Activated CD4-positive, alpha-beta memory T cell treated with anti-CD3 and anti-CD28 coated beads for 36 hours (primary cell): ENCODE measurements at regions not wholly inside any gene's neighbourhood (a gene's known extent, or its start where the extent isn't known, plus 50 kb on each side); places are given as distances from the start of the nearest gene placed in this dataset.

ENCODE experiments used
- CTCF ChIA-PET: fragments of 350-600 bp; sonication (Branson Sonifier 250); formaldehyde crosslinking; loops from one replicate; lab custom pipeline; 2021; ENCODE audit warnings: antibody characterized with exemption, inconsistent platforms; lab: Charles Lee
- POLR2A ChIA-PET: fragments of 350-600 bp; sonication (Branson Sonifier 250); formaldehyde crosslinking; loops from one replicate; lab custom pipeline; 2021; ENCODE audit warnings: antibody characterized with exemption; lab: Charles Lee
- DNase-seq: peaks from one replicate; pipeline ENCODE4 v3.0.0-alpha.2; 2020
- H3K27ac Mint-ChIP-seq: one replicate; pipeline ENCODE4 v1.8.0; 2021; ENCODE audit warnings: mixed read lengths
- H3K27me3 Mint-ChIP-seq: one replicate; pipeline ENCODE4 v1.8.0; 2021; ENCODE audit warnings: mixed read lengths
- H3K36me3 Mint-ChIP-seq: one replicate; pipeline ENCODE4 v1.8.0; 2021; ENCODE audit warnings: mixed read lengths
- H3K4me1 Mint-ChIP-seq: one replicate; pipeline ENCODE4 v1.8.0; 2021; ENCODE audit warnings: low read depth, mixed read lengths
- H3K4me3 Mint-ChIP-seq: one replicate; pipeline ENCODE4 v1.8.0; 2021; ENCODE audit warnings: mild to moderate bottlenecking, mixed read lengths
- H3K9me3 Mint-ChIP-seq: one replicate; pipeline ENCODE4 v1.8.0; 2021; ENCODE audit warnings: mixed read lengths
- intact Hi-C: fragments of 100-400 bp; cut with micrococcal nuclease; formaldehyde crosslinking; loops from one replicate; pipeline ENCODE4 v1.15.1; 2023

- DNase-seq = no peak
- CTCF ChIA-PET = interaction anchor here (1.2 kb wide), 1 partner anchor 10 kb away, joined by 3 read pairs; no protein-coding TSS in a partner anchor
- H3K4me1 Mint-ChIP-seq = no peaks in the 10 kb centered on the region
- no peaks in the 10 kb centered on the region for H3K36me3 Mint-ChIP-seq
- POLR2A ChIA-PET = no interaction called here
- no peak overlapping the region for H3K4me3 Mint-ChIP-seq
- no peaks in the 10 kb centered on the region for H3K27me3 Mint-ChIP-seq
- intact Hi-C loops = no loop called here
- H3K27ac Mint-ChIP-seq = no peak overlapping the region
- H3K9me3 Mint-ChIP-seq = peaks cover 6% of the 10 kb centered on the region
Measured at GRCh38 chr4:180028682-180029081, 2214.5 kb upstream of the TENM3 start.

GRCh38 chr4:180031330-180031729, 2211.9 kb upstream of the TENM3 start:
- intact Hi-C loops = no loop called here
- ChIA-PET POLR2A (no interaction called here), CTCF (no interaction called here)
- no peak overlapping the region for H3K27ac Mint-ChIP-seq
- H3K4me1 Mint-ChIP-seq = no peaks in the 10 kb centered on the region
- DNase-seq = no peak
- peaks cover 9% of the 10 kb centered on the region for H3K9me3 Mint-ChIP-seq
- no peaks in the 10 kb centered on the region for H3K36me3 Mint-ChIP-seq
- no peak overlapping the region for H3K4me3 Mint-ChIP-seq
- H3K27me3 Mint-ChIP-seq = no peaks in the 10 kb centered on the region

DNA sequence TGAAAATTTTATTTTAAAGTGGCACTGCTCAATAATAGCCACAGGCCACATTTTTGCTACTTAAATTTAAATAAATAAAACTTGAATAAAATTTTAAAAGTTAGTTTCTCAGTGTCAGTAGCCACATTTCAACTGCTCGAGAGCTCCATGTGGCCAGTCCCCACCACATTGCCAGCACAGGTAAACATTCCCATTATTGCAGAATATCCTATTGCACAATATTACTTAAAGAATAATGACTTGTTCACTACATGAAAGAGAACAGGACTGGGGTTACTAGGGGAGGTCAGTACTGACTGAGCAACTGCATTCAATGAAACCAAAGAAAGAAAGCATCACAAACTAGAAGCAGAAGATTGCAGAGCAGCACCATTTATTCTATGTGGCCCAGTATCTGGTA, 2201.6 kb upstream of the TENM3 start:
- Mint-ChIP-seq H3K27ac (no peak overlapping the region), H3K4me3 (no peak overlapping the region), H3K9me3 (peaks cover 19% of the 10 kb centered on the region), H3K27me3 (no peaks in the 10 kb centered on the region), H3K36me3 (no peaks in the 10 kb centered on the region), H3K4me1 (no peaks in the 10 kb centered on the region)
- intact Hi-C loops = no loop called here
- DNase-seq = no peak
- ChIA-PET CTCF (no interaction called here), POLR2A (no interaction called here)

GRCh38 chr4:180052629-180053028, 2190.6 kb upstream of the TENM3 start:
- intact Hi-C loops = no loop called here

GRCh38 chr4:180054291-180054690, 2188.9 kb upstream of the TENM3 start:
- POLR2A ChIA-PET = no interaction called here
- H3K27me3 Mint-ChIP-seq = peaks cover 25% of the 10 kb centered on the region

More at GRCh38 chr4:180052629-180053028, 2190.6 kb upstream of the TENM3 start:
- CTCF ChIA-PET = no interaction called here
- no peak overlapping the region for H3K4me3 Mint-ChIP-seq
- H3K4me1 Mint-ChIP-seq = peaks cover 2% of the 10 kb centered on the region
- DNase-seq = no peak
- no peak overlapping the region for H3K27ac Mint-ChIP-seq
- H3K27me3 Mint-ChIP-seq = peaks cover 19% of the 10 kb centered on the region
- peaks cover 3% of the 10 kb centered on the region for H3K36me3 Mint-ChIP-seq
- peaks cover 3% of the 10 kb centered on the region for H3K9me3 Mint-ChIP-seq
- POLR2A ChIA-PET = interaction anchor here (0.8 kb wide), 1 partner anchor 175 kb away, joined by 3 read pairs; no protein-coding TSS in a partner anchor

DNA sequence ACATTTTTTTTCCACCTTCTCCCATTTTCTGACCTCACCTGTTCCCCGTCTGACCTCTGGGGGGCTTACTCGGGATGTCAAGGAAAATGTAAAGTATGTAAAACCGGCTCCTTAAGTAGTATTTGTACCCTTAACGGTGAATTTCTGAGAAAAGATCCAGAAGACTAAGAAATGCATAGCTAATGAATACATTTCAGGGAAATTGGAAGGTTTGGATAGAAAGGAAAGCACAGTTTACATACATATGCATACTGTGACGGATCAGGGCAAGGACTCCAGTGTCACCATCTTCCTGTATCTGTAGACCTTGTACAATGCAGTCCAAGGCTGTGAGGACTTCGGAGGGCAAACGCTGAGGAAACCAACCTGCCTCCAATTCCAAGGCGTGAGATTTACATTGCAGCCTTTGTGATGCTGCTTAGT, 2185.9 kb upstream of the TENM3 start:
- H3K4me1 Mint-ChIP-seq = peaks cover 2% of the 10 kb centered on the region
- ChIA-PET POLR2A (no interaction called here), CTCF (no interaction called here)
- intact Hi-C loops = no loop called here
- DNase-seq = no peak
- no peak overlapping the region for H3K27ac Mint-ChIP-seq
- no peaks in the 10 kb centered on the region for H3K9me3 Mint-ChIP-seq
- no peak overlapping the region for H3K4me3 Mint-ChIP-seq
- H3K36me3 Mint-ChIP-seq = peaks cover 3% of the 10 kb centered on the region
- H3K27me3 Mint-ChIP-seq = peaks cover 36% of the 10 kb centered on the region

More at GRCh38 chr4:180054291-180054690, 2188.9 kb upstream of the TENM3 start:
- Mint-ChIP-seq H3K27ac (no peak overlapping the region), H3K36me3 (peaks cover 3% of the 10 kb centered on the region), H3K9me3 (peaks cover 3% of the 10 kb centered on the region), H3K4me3 (no peak overlapping the region), H3K4me1 (peaks cover 2% of the 10 kb centered on the region)
- no peak for DNase-seq
- intact Hi-C loops = no loop called here
- CTCF ChIA-PET = no interaction called here

DNA sequence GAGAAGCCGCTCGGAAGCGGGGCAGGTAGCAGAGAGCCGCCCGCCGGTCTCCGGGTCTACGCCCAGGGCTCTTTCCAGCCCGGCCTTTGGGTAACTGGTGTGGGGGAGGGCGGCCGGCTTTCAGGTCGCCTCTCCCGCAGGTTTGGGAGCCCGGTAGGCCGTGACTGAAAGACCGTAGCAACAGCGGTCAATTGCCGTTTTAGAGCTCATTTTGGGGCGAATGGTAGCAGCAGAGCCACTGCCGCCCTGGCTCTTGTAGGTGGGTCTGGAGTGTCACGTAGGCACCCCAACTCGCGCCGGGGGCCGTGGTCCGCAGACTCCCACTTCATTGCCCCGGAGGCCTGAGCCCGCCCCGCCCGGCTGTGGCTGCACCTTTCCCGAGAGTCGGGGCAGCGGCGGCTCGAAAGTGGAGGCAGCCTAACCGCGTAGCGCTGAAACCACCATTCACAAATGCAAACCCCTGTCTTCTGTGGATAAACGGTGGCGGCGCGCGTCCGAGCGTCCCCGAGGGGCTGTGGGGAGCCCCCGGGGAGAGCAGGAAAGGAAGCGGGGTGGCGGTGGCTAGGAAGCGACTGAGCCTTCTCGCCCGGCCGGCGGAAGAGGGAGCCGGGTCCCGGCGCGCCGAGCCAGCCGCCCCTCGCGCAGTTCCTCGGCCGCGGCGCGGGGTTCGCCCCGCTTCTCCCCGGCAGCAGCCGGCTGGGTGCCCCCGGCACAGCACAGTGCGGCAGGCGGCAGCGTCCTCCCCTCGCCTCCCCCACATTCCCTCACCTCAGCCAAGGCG, 2185.1 kb upstream of the TENM3 start:
- ChIA-PET CTCF (no interaction called here), POLR2A (no interaction called here)
- Mint-ChIP-seq H3K4me1 (peaks cover 2% of the 10 kb centered on the region), H3K27ac (no peak overlapping the region), H3K36me3 (peaks cover 3% of the 10 kb centered on the region), H3K4me3 (no peak overlapping the region), H3K9me3 (no peaks in the 10 kb centered on the region), H3K27me3 (peaks cover 36% of the 10 kb centered on the region)
- intact Hi-C loops = no loop called here
- DNase-seq = no peak

GRCh38 chr4:180058691-180059215, 2184.4 kb upstream of the TENM3 start:
- Mint-ChIP-seq H3K27ac (no peak overlapping the region), H3K9me3 (no peaks in the 10 kb centered on the region), H3K4me3 (no peak overlapping the region), H3K27me3 (peaks cover 36% of the 10 kb centered on the region), H3K4me1 (peaks cover 2% of the 10 kb centered on the region), H3K36me3 (peaks cover 3% of the 10 kb centered on the region)
- intact Hi-C loops = no loop called here
- no peak for DNase-seq
- ChIA-PET POLR2A (no interaction called here), CTCF (no interaction called here)

- Mint-ChIP-seq H3K36me3 (peaks cover 3% of the 10 kb centered on the region), H3K4me1 (peaks cover 2% of the 10 kb centered on the region), H3K27me3 (peaks cover 36% of the 10 kb centered on the region), H3K4me3 (no peak overlapping the region), H3K9me3 (no peaks in the 10 kb centered on the region), H3K27ac (no peak overlapping the region)
- DNase-seq = no peak
- CTCF ChIA-PET = no interaction called here
- POLR2A ChIA-PET = no interaction called here
- intact Hi-C loops = no loop called here
Measured at GRCh38 chr4:180059216-180059881, 2183.9 kb upstream of the TENM3 start.

- H3K27me3 Mint-ChIP-seq = peaks cover 36% of the 10 kb centered on the region
- no peak overlapping the region for H3K27ac Mint-ChIP-seq
- POLR2A ChIA-PET = no interaction called here
- no peaks in the 10 kb centered on the region for H3K9me3 Mint-ChIP-seq
- peaks cover 3% of the 10 kb centered on the region for H3K36me3 Mint-ChIP-seq
- no peak for DNase-seq
- H3K4me1 Mint-ChIP-seq = peaks cover 2% of the 10 kb centered on the region
- CTCF ChIA-PET = no interaction called here
- intact Hi-C loops = no loop called here
- H3K4me3 Mint-ChIP-seq = no peak overlapping the region
Measured at GRCh38 chr4:180060159-180060889, 2182.9 kb upstream of the TENM3 start.

- intact Hi-C loops = no loop called here
- H3K4me3 Mint-ChIP-seq = no peak overlapping the region
- H3K27me3 Mint-ChIP-seq = no peaks in the 10 kb centered on the region
- DNase-seq = no peak
- peaks cover 14% of the 10 kb centered on the region for H3K9me3 Mint-ChIP-seq
- no peak overlapping the region for H3K27ac Mint-ChIP-seq
- CTCF ChIA-PET = no interaction called here
- no peaks in the 10 kb centered on the region for H3K36me3 Mint-ChIP-seq
- H3K4me1 Mint-ChIP-seq = no peaks in the 10 kb centered on the region
- POLR2A ChIA-PET = no interaction called here
Measured at GRCh38 chr4:180081072-180081471, 2162.1 kb upstream of the TENM3 start.

DNA sequence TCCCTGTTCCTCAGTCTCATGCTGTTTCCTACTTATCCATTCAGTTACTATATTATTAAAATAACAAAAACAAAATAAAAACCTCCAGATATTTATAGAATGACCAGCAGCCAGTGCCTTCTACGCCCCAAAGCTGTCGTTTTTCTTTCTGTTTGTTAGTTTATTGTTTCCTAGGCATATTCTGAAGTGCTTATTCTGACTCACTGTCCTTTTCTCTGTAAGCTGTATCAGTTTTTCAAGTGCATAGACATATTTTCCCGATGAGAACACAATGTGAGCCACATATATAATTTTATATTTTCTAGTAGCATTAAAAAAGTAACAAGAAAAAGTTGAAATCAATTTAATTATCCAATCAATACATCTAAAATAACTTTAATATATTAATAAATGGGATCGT, 2158.6 kb upstream of the TENM3 start:
- no peak for DNase-seq
- H3K27me3 Mint-ChIP-seq = no peaks in the 10 kb centered on the region
- H3K4me1 Mint-ChIP-seq = no peaks in the 10 kb centered on the region
- peaks cover 8% of the 10 kb centered on the region for H3K9me3 Mint-ChIP-seq
- ChIA-PET CTCF (no interaction called here), POLR2A (no interaction called here)
- no peaks in the 10 kb centered on the region for H3K36me3 Mint-ChIP-seq
- no peak overlapping the region for H3K27ac Mint-ChIP-seq
- no peak overlapping the region for H3K4me3 Mint-ChIP-seq
- intact Hi-C loops = no loop called here
